LNCAP (cell line): ENCODE measurements at regions not wholly inside any gene's neighbourhood (a gene's known extent, or its start where the extent isn't known, plus 50 kb on each side); places are given as distances from the start of the nearest gene placed in this dataset.

Source experiments
- CTCF ChIP-seq: fragments of 450-650 bp; IDR thresholded peaks from 2 replicates; pipeline ENCODE4 v1.5.1; 2017; ENCODE audit warnings: mild to moderate bottlenecking

GRCh38 chr2:114185501-114185900, 256.9 kb upstream of the DPP10 start:
- no peak for TF ChIP-seq CTCF

GRCh38 chr2:114192362-114192761, 250.1 kb upstream of the DPP10 start:
- no peak for TF ChIP-seq CTCF

GRCh38 chr2:114201781-114202180, 240.7 kb upstream of the DPP10 start:
- peak; percentile 12; the same call in 1 of the 2 replicates for TF ChIP-seq CTCF

- TF ChIP-seq CTCF, result no peak
Observed at GRCh38 chr2:114203679-114204078, 238.8 kb upstream of the DPP10 start.

- no peak for TF ChIP-seq CTCF
Observed at GRCh38 chr2:114213808-114214207, 228.6 kb upstream of the DPP10 start.

GRCh38 chr2:114218383-114218782, 224.1 kb upstream of the DPP10 start:
- no peak for TF ChIP-seq CTCF

- TF ChIP-seq CTCF, result no peak
Observed at GRCh38 chr2:114219456-114219855, 223.0 kb upstream of the DPP10 start.

- no peak for TF ChIP-seq CTCF
Observed at GRCh38 chr2:114222344-114222743, 220.1 kb upstream of the DPP10 start.
